Prostate gland (tissue), 2 donors: ENCODE measurements at regions not wholly inside any gene's neighbourhood (a gene's known extent, or its start where the extent isn't known, plus 50 kb on each side); places are given as distances from the start of the nearest gene placed in this dataset.

Experiments used
- DNase-seq: peaks from one replicate; pipeline ENCODE4 v3.0.0-alpha.2; 2019; ENCODE audit warnings: low spot score
- H3K27ac ChIP-seq, 2 donors: fragments of 200-600 bp; sonication (generic); 2 replicates each; pipeline ENCODE4 v1.5.1; 2017 to 2019
- H3K27me3 ChIP-seq: fragments of 200-600 bp; sonication (generic); replicated peaks from 2 replicates; pipeline ENCODE4 v1.5.1; 2019; ENCODE audit not compliant: insufficient read depth
- H3K36me3 ChIP-seq, 2 donors: fragments of 200-600 bp; sonication (generic); 1 replicate in 1 of 2; 2 replicates in 1 of 2; pipeline versions ENCODE4 v1.5.1 to v1.8.1; 2017 to 2019
- H3K4me1 ChIP-seq: fragments of 200-600 bp; sonication (generic); replicated peaks from 2 replicates; pipeline ENCODE4 v1.5.1; 2019
- H3K4me3 ChIP-seq, 2 donors: fragments of 200-600 bp; sonication (generic); 2 replicates each; pipeline ENCODE4 v1.5.1; 2017 to 2019
- H3K9me3 ChIP-seq: fragments of 200-600 bp; sonication (generic); 2 replicates; pipeline ENCODE4 v1.5.1; 2017
- POLR2A ChIP-seq: fragments of 450-650 bp; IDR thresholded peaks from one replicate; pipeline ENCODE4 v1.6.1; 2016; ENCODE audit warnings: antibody characterized with exemption, mild to moderate bottlenecking
- POLR2AphosphoS5 ChIP-seq: sonication (generic); formaldehyde crosslinking; IDR thresholded peaks from one replicate; pipeline ENCODE4 v1.6.1; 2017; ENCODE audit warnings: antibody characterized with exemption
- WGBS: methylation state at CpG from one replicate; pipeline ENCODE4 v1.1.5; 2018; 5-methylcytosine and 5-hydroxymethylcytosine counted together
- intact Hi-C: fragments of 100-400 bp; cut with DNase I; formaldehyde crosslinking; loops from one replicate; pipeline ENCODE4 v1.14.2; 2022
- TF ChIP-seq, protein P1 (sequence below), 4 experiments: fragments of 200-600 bp in 2 of 4; fragments of 450-650 bp in 2 of 4; sonication (generic) in 2 of 4; IDR thresholded peaks; 1 replicate in 3 of 4; 2 replicates in 1 of 4; pipeline ENCODE4 v1.5.1; 2016 to 2019; ENCODE audit warnings: antibody characterized with exemption in 4 of 4, mild to moderate bottlenecking in 2 of 4, moderate library complexity in 2 of 4

DNA sequence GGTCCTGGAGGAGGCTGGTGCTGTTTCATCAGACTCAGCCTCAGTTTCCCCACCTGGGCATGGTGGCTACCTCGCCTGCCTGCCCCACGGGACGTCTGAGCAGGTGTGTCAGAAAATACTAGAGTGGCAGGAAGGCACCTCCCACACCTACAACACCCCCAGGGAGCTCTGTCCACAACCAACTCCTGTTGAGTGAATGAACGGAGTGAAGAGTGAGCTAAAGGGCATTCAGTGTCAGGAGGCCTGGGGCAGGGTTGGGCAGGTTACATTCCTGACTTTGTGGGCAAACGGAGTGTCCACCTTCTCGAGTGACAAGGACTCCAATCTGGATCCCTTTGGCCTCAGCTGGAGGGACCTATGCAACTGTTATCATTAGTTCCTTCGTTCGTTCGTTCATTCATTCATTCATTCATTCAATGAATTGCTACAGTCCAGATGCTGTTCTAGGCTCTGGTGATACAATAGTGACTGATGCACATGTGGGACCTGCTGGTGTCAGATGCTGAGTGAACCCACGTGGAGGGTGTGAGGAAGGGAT, 195.2 kb downstream of the CTTN start:
- intact Hi-C loops, result no loop called here
- TF ChIP-seq, protein P1, sequence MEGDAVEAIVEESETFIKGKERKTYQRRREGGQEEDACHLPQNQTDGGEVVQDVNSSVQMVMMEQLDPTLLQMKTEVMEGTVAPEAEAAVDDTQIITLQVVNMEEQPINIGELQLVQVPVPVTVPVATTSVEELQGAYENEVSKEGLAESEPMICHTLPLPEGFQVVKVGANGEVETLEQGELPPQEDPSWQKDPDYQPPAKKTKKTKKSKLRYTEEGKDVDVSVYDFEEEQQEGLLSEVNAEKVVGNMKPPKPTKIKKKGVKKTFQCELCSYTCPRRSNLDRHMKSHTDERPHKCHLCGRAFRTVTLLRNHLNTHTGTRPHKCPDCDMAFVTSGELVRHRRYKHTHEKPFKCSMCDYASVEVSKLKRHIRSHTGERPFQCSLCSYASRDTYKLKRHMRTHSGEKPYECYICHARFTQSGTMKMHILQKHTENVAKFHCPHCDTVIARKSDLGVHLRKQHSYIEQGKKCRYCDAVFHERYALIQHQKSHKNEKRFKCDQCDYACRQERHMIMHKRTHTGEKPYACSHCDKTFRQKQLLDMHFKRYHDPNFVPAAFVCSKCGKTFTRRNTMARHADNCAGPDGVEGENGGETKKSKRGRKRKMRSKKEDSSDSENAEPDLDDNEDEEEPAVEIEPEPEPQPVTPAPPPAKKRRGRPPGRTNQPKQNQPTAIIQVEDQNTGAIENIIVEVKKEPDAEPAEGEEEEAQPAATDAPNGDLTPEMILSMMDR (IDR thresholded peaks at IDR 0.05), result no peak
- no peak for TF ChIP-seq POLR2A
- TF ChIP-seq POLR2AphosphoS5, result no peak
- H3K9me3 ChIP-seq, result no peaks in the 10 kb centered on the region
- no peak overlapping the region for H3K27ac ChIP-seq
- H3K36me3 ChIP-seq, result no peaks in the 10 kb centered on the region
- no peak overlapping the region for H3K4me3 ChIP-seq
- H3K4me1 ChIP-seq, result no peaks in the 10 kb centered on the region
- no peak for DNase-seq
- no peaks in the 10 kb centered on the region for H3K27me3 ChIP-seq
- 85% methylated on average over 10 of the region's 10 CpGs for WGBS

DNA sequence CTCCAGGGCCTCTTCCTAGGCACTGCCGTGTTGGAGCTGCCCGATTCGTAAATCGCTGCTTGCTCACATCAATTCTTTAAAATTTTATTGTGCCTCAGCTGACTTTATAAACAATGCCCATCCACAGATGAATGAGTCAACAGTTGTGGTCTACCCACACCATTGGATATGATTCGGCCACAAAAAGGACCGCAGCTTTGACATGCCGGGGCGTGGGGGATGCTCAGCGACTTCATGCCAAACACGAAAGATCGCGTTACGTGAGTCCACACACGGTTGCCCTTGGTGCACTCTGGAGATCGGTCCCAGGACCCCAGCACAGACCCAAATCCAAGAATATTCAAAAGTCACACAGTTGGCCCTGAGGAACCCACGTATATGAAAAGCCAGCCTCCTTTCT, 195.7 kb downstream of the CTTN start:
- DNase-seq, result no peak
- intact Hi-C loops, result no loop called here
- 86% methylated on average over 16 of the region's 16 CpGs for WGBS

DNA sequence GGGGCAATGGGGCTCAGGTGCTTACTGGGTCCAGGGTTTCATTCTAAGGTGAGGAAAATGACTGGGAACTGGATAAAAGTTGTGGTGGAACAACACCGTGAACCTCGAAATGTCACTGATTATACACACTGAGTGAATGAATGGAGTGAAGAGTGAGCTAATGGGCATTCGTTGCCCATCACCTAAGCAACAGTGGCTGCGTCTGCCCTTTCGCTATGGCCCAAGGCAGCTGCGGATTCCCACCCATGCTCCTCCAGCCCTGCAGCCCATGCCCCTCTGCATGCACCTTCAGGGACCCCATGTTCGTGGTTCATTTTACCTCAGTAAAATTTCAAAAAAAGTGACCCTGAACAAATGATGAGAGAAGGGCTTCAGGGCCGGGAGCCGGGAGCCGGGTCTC, 196.3 kb downstream of the CTTN start:
- Histone ChIP-seq H3K27me3 (no peaks in the 10 kb centered on the region), H3K27ac (no peak overlapping the region), H3K36me3 (no peaks in the 10 kb centered on the region), H3K4me3 (no peak overlapping the region), H3K9me3 (no peaks in the 10 kb centered on the region), H3K4me1 (no peaks in the 10 kb centered on the region)
- no peak for DNase-seq
- intact Hi-C loops, result no loop called here
- WGBS, result 94% methylated on average over 10 of the region's 10 CpGs
- TF ChIP-seq POLR2A (no peak), POLR2AphosphoS5 (no peak)
- TF ChIP-seq, protein P1 (IDR thresholded peaks at IDR 0.05), result no peak

More for the DNA sequence above, 195.7 kb downstream of the CTTN start:
- Histone ChIP-seq H3K36me3 (no peaks in the 10 kb centered on the region), H3K4me1 (no peaks in the 10 kb centered on the region), H3K9me3 (no peaks in the 10 kb centered on the region), H3K4me3 (no peak overlapping the region), H3K27me3 (no peaks in the 10 kb centered on the region), H3K27ac (no peak overlapping the region)
- TF ChIP-seq, protein P1 (IDR thresholded peaks at IDR 0.05), result no peak
- no peak for TF ChIP-seq POLR2A
- TF ChIP-seq POLR2AphosphoS5, result no peak

DNA sequence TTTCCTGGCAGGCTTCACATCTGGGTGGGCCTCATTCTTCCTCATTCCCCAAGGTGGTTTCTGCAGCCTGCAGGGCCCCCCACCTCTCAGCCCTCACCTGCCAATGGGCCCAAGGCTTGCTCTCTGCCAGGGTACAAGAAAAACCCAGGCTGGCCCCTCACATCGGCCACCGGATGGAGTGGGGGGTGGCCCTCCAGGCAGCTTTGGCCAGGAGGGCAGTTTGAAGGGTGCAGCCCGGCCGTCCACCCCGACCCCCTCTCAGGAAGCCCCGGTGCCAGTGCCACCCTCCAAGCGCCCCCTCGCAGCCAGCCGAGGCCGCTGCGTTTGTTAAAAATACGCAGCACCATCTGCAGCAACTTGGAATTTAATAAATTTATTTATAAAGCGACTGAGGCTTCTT, 196.7 kb downstream of the CTTN start:
- no peak for DNase-seq
- H3K4me1 ChIP-seq, result no peaks in the 10 kb centered on the region
- H3K36me3 ChIP-seq, result no peaks in the 10 kb centered on the region
- 91% methylated on average over 13 of the region's 13 CpGs for WGBS
- no peaks in the 10 kb centered on the region for H3K27me3 ChIP-seq
- H3K4me3 ChIP-seq, result no peak overlapping the region
- TF ChIP-seq, protein P1 (IDR thresholded peaks at IDR 0.05), result no peak
- TF ChIP-seq POLR2A, result no peak
- TF ChIP-seq POLR2AphosphoS5, result no peak
- no peaks in the 10 kb centered on the region for H3K9me3 ChIP-seq
- no peak overlapping the region for H3K27ac ChIP-seq
- intact Hi-C loops, result no loop called here

DNA sequence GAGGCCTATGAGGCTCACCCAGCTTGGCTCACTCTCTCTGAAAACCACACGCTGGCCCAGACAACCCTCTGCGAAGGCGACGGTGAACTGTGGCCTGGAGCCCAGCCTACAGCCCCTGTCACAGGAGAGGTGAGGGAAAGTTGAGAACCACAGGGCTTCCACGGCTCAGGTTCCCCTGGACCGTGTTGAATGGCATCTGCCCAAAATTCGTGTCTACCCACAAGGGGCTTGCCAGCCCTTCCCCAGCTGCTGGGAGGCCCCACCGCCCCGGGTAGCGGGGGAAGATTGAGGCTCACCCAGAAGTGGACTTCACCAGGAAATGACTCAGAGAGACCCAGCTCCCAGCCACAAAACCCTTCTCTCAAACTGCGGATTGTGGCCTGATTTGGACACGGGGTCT, 197.1 kb downstream of the CTTN start:
- Histone ChIP-seq H3K27me3 (no peaks in the 10 kb centered on the region), H3K9me3 (no peaks in the 10 kb centered on the region), H3K4me1 (no peaks in the 10 kb centered on the region), H3K27ac (no peak overlapping the region), H3K36me3 (no peaks in the 10 kb centered on the region), H3K4me3 (no peak overlapping the region)
- DNase-seq, result no peak
- intact Hi-C loops, result no loop called here
- WGBS, result 78% methylated on average over 7 of the region's 12 CpGs
- TF ChIP-seq, protein P1 (IDR thresholded peaks at IDR 0.05), result no peak
- no peak for TF ChIP-seq POLR2A
- no peak for TF ChIP-seq POLR2AphosphoS5
